A549 (cell line): ENCODE measurements at regions not wholly inside any gene's neighbourhood (a gene's known extent, or its start where the extent isn't known, plus 50 kb on each side); places are given as distances from the start of the nearest gene placed in this dataset.

Experiments
- ATAC-seq, 2 experiments: fragments of 200-7000 bp in 1 of 2; fragments of >200 bp in 1 of 2; cut with Nextera tagmentation in 1 of 2; cut with Tn5 transposase in 1 of 2; 3 replicates each; pipeline versions ENCODE4 v1.8.0 to v1.9.1; 2018 to 2020; ENCODE audit warnings: mild to moderate bottlenecking in 1 of 2, moderate library complexity in 1 of 2
- CTCF ChIA-PET: fragments of 300-600 bp; sonication (Branson Sonifier 250); formaldehyde crosslinking; extraction: SDS; loops from one replicate; lab custom pipeline; 2021; ENCODE audit warnings: antibody characterized with exemption, inconsistent platforms; lab: Yijun Ruan, JAX
- POLR2A ChIA-PET: fragments of 350-600 bp; formaldehyde crosslinking; extraction: SDS; loops from one replicate; lab custom pipeline; 2021; ENCODE audit warnings: antibody characterized with exemption, inconsistent platforms; lab: Yijun Ruan, JAX
- DNase-seq, 2 experiments: peaks; one replicate each; pipeline versions ENCODE4 v3.0.0 to v3.0.0-alpha.2; 2011 to 2016; ENCODE audit warnings: low read depth in 1 of 2, low spot score in 1 of 2
- FAIRE-seq: peaks from 2 replicates; lab custom pipeline; 2011; peaks lifted over from hg19 to GRCh38; lab: Jason Lieb, UNC
- H3K27ac ChIP-seq, 2 experiments: fragments of >200 bp; sonication (Bioruptor Twin); formaldehyde crosslinking; 3 replicates each; pipeline ENCODE4 v1.5.1; 2016 to 2017
- H3K4me1 ChIP-seq: fragments of >200 bp; sonication (Bioruptor Twin); formaldehyde crosslinking; 3 replicates; pipeline ENCODE4 v1.6.1; 2016
- H3K4me2 ChIP-seq: fragments of >200 bp; sonication (Bioruptor Twin); formaldehyde crosslinking; 3 replicates; pipeline ENCODE4 v1.6.1; 2016
- H3K4me3 ChIP-seq: fragments of >200 bp; sonication (Bioruptor Twin); formaldehyde crosslinking; 3 replicates; pipeline ENCODE4 v1.5.1; 2016
- H3K9me3 ChIP-seq: fragments of >200 bp; sonication (Bioruptor Twin); formaldehyde crosslinking; 3 replicates; pipeline ENCODE4 v1.6.1; 2016
- CBX2 ChIP-seq: fragments of 200-600 bp; sonication (generic); IDR thresholded peaks from 2 replicates; pipeline ENCODE4 v1.6.1; 2016; ENCODE audit warnings: low read depth, mild to moderate bottlenecking, borderline replicate concordance
- CBX8 ChIP-seq: fragments of 200-600 bp; sonication (generic); IDR thresholded peaks from 2 replicates; pipeline ENCODE4 v1.6.1; 2016
- CEBPB ChIP-seq, 2 experiments: fragments of >200 bp in 1 of 2; sonication (Bioruptor Twin) in 1 of 2; formaldehyde crosslinking in 1 of 2; IDR thresholded peaks; 2 replicates each; pipeline ENCODE4 v1.6.1; 2012 to 2016
- ESRRA ChIP-seq: fragments of 150-350 bp; IDR thresholded peaks from 2 replicates; pipeline ENCODE4 v1.6.1; 2014; ENCODE audit warnings: mild to moderate bottlenecking, low read length, borderline replicate concordance
- FOSB ChIP-seq: fragments of 250-450 bp; sonication (Bioruptor Pico); IDR thresholded peaks from 2 replicates; pipeline ENCODE4 v1.5.0; 2020; ENCODE audit warnings: mild to moderate bottlenecking, moderate library complexity
- HDAC2 ChIP-seq: fragments of 200-600 bp; sonication (generic); IDR thresholded peaks from 2 replicates; pipeline ENCODE4 v1.6.1; 2016
- HEYL ChIP-seq: fragments of 250-450 bp; sonication (Bioruptor Pico); IDR thresholded peaks from 2 replicates; pipeline ENCODE4 v1.8.0; 2021; ENCODE audit warnings: mild to moderate bottlenecking, moderate library complexity
- KDM1A ChIP-seq: fragments of 200-600 bp; sonication (generic); IDR thresholded peaks from 2 replicates; pipeline ENCODE4 v1.6.1; 2016; ENCODE audit warnings: low read depth, mild to moderate bottlenecking
- MAFK ChIP-seq: fragments of 450-650 bp; IDR thresholded peaks from 2 replicates; pipeline ENCODE4 v1.6.1; 2014; ENCODE audit not compliant: partially characterized antibody
- MYC ChIP-seq: IDR thresholded peaks from 2 replicates; pipeline ENCODE4 v1.6.1; 2012; ENCODE audit warnings: mild to moderate bottlenecking, inconsistent platforms, low read length, improper control_type of control experiment, borderline replicate concordance
- PHF8 ChIP-seq: fragments of 200-600 bp; sonication (generic); IDR thresholded peaks from 2 replicates; pipeline ENCODE4 v1.6.1; 2016; ENCODE audit warnings: low read depth, mild to moderate bottlenecking, antibody characterized with exemption, moderate library complexity, borderline replicate concordance
- RARB ChIP-seq: fragments of 250-450 bp; sonication (Bioruptor Pico); IDR thresholded peaks from 2 replicates; pipeline ENCODE4 v1.8.0; 2021; ENCODE audit warnings: mild to moderate bottlenecking, moderate library complexity
- RCOR1 ChIP-seq: fragments of 150-350 bp; IDR thresholded peaks from 2 replicates; pipeline ENCODE4 v1.6.1; 2014; ENCODE audit warnings: antibody characterized with exemption, low read length, low read depth
- RFX5 ChIP-seq: fragments of 450-650 bp; IDR thresholded peaks from 2 replicates; pipeline ENCODE4 v1.7.1; 2014; ENCODE audit warnings: antibody characterized with exemption, mild to moderate bottlenecking, moderate library complexity
- RNF2 ChIP-seq: fragments of 200-600 bp; sonication (generic); IDR thresholded peaks from 2 replicates; pipeline ENCODE4 v1.6.1; 2016; ENCODE audit warnings: low read depth, mild to moderate bottlenecking, antibody characterized with exemption, moderate library complexity, borderline replicate concordance
- SMC3 ChIP-seq: fragments of >200 bp; sonication (Bioruptor Twin); formaldehyde crosslinking; IDR thresholded peaks from 3 replicates; pipeline ENCODE4 v1.6.1; 2018; ENCODE audit warnings: inconsistent platforms
- SREBF2 ChIP-seq: fragments of 450-650 bp; IDR thresholded peaks from 2 replicates; pipeline ENCODE4 v1.6.1; 2014; ENCODE audit warnings: mild to moderate bottlenecking, moderate library complexity
- ZNF302 ChIP-seq: fragments of 250-450 bp; sonication (Bioruptor Pico); IDR thresholded peaks from 2 replicates; pipeline ENCODE4 v1.9.0; 2021; ENCODE audit warnings: inconsistent platforms, mild to moderate bottlenecking, moderate library complexity
- WGBS: methylation state at CpG from one replicate; pipeline ENCODE4 v1.1.6; 2017; ENCODE audit errors: missing lambda C conversion rate; 5-methylcytosine and 5-hydroxymethylcytosine counted together
- TF ChIP-seq, protein P1 (sequence below): fragments of 200-600 bp; sonication (generic); IDR thresholded peaks from 2 replicates; pipeline ENCODE4 v1.6.1; 2016; ENCODE audit warnings: antibody characterized with exemption, mild to moderate bottlenecking, moderate library complexity
- TF ChIP-seq, protein P2 (sequence below): fragments of 250-450 bp; sonication (Bioruptor Pico); IDR thresholded peaks from 2 replicates; pipeline ENCODE4 v1.5.0; 2020; ENCODE audit warnings: low read depth, mild to moderate bottlenecking, moderate library complexity
- TF ChIP-seq, protein P3 (sequence below): fragments of >200 bp; sonication (Bioruptor Twin); formaldehyde crosslinking; IDR thresholded peaks from 3 replicates; pipeline ENCODE4 v1.5.1; 2016
- TF ChIP-seq, protein P4 (sequence below): fragments of 450-650 bp; IDR thresholded peaks from 2 replicates; pipeline ENCODE4 v1.6.1; 2014; ENCODE audit warnings: antibody characterized with exemption
- TF ChIP-seq, protein P5 (sequence below): fragments of 250-450 bp; sonication (Bioruptor Pico); IDR thresholded peaks from 2 replicates; pipeline ENCODE4 v1.5.0; 2021; ENCODE audit warnings: mild to moderate bottlenecking, moderate library complexity, borderline replicate concordance

DNA sequence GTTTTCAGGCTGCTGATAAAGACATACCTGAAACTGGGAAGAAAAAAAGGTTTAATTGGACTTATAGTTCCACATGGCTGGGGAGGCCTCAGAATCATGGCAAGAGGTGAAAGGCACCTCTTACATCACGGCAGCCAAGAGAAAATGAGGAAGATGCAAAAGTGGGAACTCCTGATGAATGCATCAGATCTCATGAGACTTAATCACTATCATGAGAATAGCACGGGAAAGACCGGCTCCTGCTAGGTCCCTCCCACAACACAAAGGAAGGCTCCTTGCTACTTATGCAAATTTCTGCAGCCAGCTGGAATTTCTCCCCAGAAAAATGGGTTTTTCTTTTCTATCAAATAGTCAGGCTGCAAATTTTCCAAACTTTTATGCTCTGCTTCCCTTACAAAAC is 174.1 kb upstream of the RMST start:
- POLR2A ChIA-PET: no interaction called here
- no peak overlapping the region for H3K4me2 ChIP-seq
- no peak for TF ChIP-seq KDM1A
- no peak for TF ChIP-seq ZNF302 (CRISPR knock-in tag)
- TF ChIP-seq RARB (CRISPR knock-in tag): no peak
- TF ChIP-seq, protein P1, sequence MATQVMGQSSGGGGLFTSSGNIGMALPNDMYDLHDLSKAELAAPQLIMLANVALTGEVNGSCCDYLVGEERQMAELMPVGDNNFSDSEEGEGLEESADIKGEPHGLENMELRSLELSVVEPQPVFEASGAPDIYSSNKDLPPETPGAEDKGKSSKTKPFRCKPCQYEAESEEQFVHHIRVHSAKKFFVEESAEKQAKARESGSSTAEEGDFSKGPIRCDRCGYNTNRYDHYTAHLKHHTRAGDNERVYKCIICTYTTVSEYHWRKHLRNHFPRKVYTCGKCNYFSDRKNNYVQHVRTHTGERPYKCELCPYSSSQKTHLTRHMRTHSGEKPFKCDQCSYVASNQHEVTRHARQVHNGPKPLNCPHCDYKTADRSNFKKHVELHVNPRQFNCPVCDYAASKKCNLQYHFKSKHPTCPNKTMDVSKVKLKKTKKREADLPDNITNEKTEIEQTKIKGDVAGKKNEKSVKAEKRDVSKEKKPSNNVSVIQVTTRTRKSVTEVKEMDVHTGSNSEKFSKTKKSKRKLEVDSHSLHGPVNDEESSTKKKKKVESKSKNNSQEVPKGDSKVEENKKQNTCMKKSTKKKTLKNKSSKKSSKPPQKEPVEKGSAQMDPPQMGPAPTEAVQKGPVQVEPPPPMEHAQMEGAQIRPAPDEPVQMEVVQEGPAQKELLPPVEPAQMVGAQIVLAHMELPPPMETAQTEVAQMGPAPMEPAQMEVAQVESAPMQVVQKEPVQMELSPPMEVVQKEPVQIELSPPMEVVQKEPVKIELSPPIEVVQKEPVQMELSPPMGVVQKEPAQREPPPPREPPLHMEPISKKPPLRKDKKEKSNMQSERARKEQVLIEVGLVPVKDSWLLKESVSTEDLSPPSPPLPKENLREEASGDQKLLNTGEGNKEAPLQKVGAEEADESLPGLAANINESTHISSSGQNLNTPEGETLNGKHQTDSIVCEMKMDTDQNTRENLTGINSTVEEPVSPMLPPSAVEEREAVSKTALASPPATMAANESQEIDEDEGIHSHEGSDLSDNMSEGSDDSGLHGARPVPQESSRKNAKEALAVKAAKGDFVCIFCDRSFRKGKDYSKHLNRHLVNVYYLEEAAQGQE: no peak
- no peak for TF ChIP-seq SMC3
- TF ChIP-seq, protein P2, sequence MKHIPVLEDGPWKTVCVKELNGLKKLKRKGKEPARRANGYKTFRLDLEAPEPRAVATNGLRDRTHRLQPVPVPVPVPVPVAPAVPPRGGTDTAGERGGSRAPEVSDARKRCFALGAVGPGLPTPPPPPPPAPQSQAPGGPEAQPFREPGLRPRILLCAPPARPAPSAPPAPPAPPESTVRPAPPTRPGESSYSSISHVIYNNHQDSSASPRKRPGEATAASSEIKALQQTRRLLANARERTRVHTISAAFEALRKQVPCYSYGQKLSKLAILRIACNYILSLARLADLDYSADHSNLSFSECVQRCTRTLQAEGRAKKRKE: no peak
- TF ChIP-seq MAFK: no peak
- TF ChIP-seq, protein P3, sequence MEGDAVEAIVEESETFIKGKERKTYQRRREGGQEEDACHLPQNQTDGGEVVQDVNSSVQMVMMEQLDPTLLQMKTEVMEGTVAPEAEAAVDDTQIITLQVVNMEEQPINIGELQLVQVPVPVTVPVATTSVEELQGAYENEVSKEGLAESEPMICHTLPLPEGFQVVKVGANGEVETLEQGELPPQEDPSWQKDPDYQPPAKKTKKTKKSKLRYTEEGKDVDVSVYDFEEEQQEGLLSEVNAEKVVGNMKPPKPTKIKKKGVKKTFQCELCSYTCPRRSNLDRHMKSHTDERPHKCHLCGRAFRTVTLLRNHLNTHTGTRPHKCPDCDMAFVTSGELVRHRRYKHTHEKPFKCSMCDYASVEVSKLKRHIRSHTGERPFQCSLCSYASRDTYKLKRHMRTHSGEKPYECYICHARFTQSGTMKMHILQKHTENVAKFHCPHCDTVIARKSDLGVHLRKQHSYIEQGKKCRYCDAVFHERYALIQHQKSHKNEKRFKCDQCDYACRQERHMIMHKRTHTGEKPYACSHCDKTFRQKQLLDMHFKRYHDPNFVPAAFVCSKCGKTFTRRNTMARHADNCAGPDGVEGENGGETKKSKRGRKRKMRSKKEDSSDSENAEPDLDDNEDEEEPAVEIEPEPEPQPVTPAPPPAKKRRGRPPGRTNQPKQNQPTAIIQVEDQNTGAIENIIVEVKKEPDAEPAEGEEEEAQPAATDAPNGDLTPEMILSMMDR: no peak
- no peak for TF ChIP-seq CEBPB (IDR thresholded peaks at IDR 0.05)
- TF ChIP-seq RFX5: no peak
- TF ChIP-seq, protein P4, sequence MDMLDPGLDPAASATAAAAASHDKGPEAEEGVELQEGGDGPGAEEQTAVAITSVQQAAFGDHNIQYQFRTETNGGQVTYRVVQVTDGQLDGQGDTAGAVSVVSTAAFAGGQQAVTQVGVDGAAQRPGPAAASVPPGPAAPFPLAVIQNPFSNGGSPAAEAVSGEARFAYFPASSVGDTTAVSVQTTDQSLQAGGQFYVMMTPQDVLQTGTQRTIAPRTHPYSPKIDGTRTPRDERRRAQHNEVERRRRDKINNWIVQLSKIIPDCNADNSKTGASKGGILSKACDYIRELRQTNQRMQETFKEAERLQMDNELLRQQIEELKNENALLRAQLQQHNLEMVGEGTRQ: no peak
- TF ChIP-seq, all 56 proteins: peak for 0
- Histone ChIP-seq H3K9me3 (no peaks in the 10 kb centered on the region), H3K4me3 (no peak overlapping the region), H3K4me1 (no peaks in the 10 kb centered on the region), H3K27ac (no peak overlapping the region)
- CTCF ChIA-PET: no interaction called here
- ATAC-seq (no peak), FAIRE-seq (no peak), DNase-seq (no peak)
- 24% methylated on average over 3 of the region's 3 CpGs for WGBS

DNA sequence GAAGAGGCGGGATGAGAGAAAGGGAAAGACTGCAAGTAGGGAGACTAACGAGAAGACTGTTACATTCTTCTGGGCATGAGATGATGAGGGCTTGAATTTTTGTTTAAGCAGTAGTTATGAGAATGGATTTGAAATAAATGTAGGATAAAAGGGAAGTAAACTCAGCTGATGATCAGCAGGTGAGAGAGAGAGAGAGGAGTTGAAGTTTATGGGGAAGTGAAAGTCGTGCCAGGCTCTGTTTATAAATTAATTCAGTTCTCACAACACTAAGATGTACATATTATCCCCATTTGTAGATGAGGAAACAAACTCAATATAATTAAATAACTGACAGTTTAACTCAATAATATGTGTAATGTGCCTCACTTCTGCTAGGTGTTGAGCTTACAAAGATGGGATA is 170.0 kb upstream of the RMST start:
- Histone ChIP-seq H3K4me1 (no peaks in the 10 kb centered on the region), H3K27ac (no peak overlapping the region), H3K9me3 (no peaks in the 10 kb centered on the region), H3K4me2 (no peak overlapping the region), H3K4me3 (no peak overlapping the region)
- no peak for DNase-seq
- under 1% methylated on average over 3 of the region's 3 CpGs for WGBS
- CTCF ChIA-PET: no interaction called here
- no peak for TF ChIP-seq CEBPB (IDR thresholded peaks at IDR 0.05)
- TF ChIP-seq RCOR1: no peak
- no peak for TF ChIP-seq HDAC2
- no peak for TF ChIP-seq HEYL (CRISPR knock-in tag)
- no peak for TF ChIP-seq PHF8
- no peak for TF ChIP-seq CBX8
- TF ChIP-seq ESRRA: no peak
- no peak for TF ChIP-seq FOSB (CRISPR knock-in tag)
- TF ChIP-seq RNF2: no peak
- TF ChIP-seq, protein P5, sequence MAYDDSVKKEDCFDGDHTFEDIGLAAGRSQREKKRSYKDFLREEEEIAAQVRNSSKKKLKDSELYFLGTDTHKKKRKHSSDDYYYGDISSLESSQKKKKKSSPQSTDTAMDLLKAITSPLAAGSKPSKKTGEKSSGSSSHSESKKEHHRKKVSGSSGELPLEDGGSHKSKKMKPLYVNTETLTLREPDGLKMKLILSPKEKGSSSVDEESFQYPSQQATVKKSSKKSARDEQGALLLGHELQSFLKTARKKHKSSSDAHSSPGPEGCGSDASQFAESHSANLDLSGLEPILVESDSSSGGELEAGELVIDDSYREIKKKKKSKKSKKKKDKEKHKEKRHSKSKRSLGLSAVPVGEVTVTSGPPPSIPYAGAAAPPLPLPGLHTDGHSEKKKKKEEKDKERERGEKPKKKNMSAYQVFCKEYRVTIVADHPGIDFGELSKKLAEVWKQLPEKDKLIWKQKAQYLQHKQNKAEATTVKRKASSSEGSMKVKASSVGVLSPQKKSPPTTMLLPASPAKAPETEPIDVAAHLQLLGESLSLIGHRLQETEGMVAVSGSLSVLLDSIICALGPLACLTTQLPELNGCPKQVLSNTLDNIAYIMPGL (CRISPR knock-in tag): no peak
- TF ChIP-seq, protein P3: no peak
- no peak for TF ChIP-seq MYC
- no peak for TF ChIP-seq SREBF2
- TF ChIP-seq CBX2: no peak
- FAIRE-seq: no peak
- POLR2A ChIA-PET: no interaction called here
- no peak for ATAC-seq
